SH-SY5Y (cell line): ENCODE measurements at regions not wholly inside any gene's neighbourhood (a gene's known extent, or its start where the extent isn't known, plus 50 kb on each side); places are given as distances from the start of the nearest gene placed in this dataset.

Experiments
- GATA2 ChIP-seq: IDR thresholded peaks from 2 replicates; pipeline ENCODE4 v1.6.1; 2011; ENCODE audit warnings: mild to moderate bottlenecking, low read depth, low read length
- GATA3 ChIP-seq: IDR thresholded peaks from 2 replicates; pipeline ENCODE4 v1.6.1; 2011; ENCODE audit warnings: low read depth, mild to moderate bottlenecking, low read length, moderate library complexity

GRCh38 chr3:22935040-22935439 lies 268.1 kb upstream of the UBE2E2 start:
- TF ChIP-seq GATA2 (no peak), GATA3 (no peak)
